OCI-LY1 (cell line): ENCODE measurements at regions not wholly inside any gene's neighbourhood (a gene's known extent, or its start where the extent isn't known, plus 50 kb on each side); places are given as distances from the start of the nearest gene placed in this dataset.

ENCODE experiments used
- H2AFZ ChIP-seq: fragments of 200-600 bp; sonication (generic), shearing (Covaris generic); 2 replicates; pipeline ENCODE4 v1.6.0; 2014; ENCODE audit warnings: antibody characterized with exemption, mild to moderate bottlenecking, low read length
- H3F3A ChIP-seq: fragments of 200-600 bp; sonication (generic), shearing (Covaris generic); 2 replicates; pipeline ENCODE4 v1.6.0; 2014; ENCODE audit warnings: mild to moderate bottlenecking, antibody characterized with exemption, low read length, moderate library complexity; ENCODE audit not compliant: insufficient read depth
- H3K27ac ChIP-seq: fragments of 200-600 bp; sonication (generic); 2 replicates; pipeline ENCODE4 v1.5.1; 2014; ENCODE audit warnings: low read length, mixed run types, mild to moderate bottlenecking, low read depth; ENCODE audit not compliant: poor library complexity, severe bottlenecking
- H3K27me3 ChIP-seq: fragments of 200-600 bp; sonication (generic); 2 replicates; pipeline ENCODE4 v1.6.0; 2014; ENCODE audit warnings: antibody characterized with exemption, mild to moderate bottlenecking, low read length, moderate library complexity; ENCODE audit not compliant: insufficient read depth
- H3K36me3 ChIP-seq: fragments of 200-600 bp; sonication (generic); 2 replicates; pipeline ENCODE4 v1.6.1; 2014; ENCODE audit warnings: mild to moderate bottlenecking, antibody characterized with exemption, low read length, moderate library complexity, mixed read lengths; ENCODE audit not compliant: insufficient read depth
- H3K4me1 ChIP-seq: fragments of 200-600 bp; sonication (generic); 2 replicates; pipeline ENCODE4 v1.5.1; 2014; ENCODE audit warnings: mild to moderate bottlenecking, low read length, moderate library complexity; ENCODE audit not compliant: insufficient read depth, severe bottlenecking
- H3K4me2 ChIP-seq: fragments of 200-600 bp; sonication (generic), shearing (Covaris generic); 2 replicates; pipeline ENCODE4 v1.6.1; 2014; ENCODE audit warnings: low read length
- H3K4me3 ChIP-seq: fragments of 200-600 bp; sonication (generic); 2 replicates; pipeline ENCODE4 v1.5.1; 2014; ENCODE audit warnings: low read length, low read depth, mild to moderate bottlenecking, mixed read lengths; ENCODE audit not compliant: poor library complexity, severe bottlenecking
- H3K79me2 ChIP-seq: fragments of 200-600 bp; shearing (Covaris generic); 2 replicates; pipeline ENCODE4 v1.6.1; 2016; ENCODE audit warnings: mixed run types, low read length, mixed read lengths; ENCODE audit not compliant: insufficient read depth
- H3K9ac ChIP-seq: fragments of 200-600 bp; sonication (generic), shearing (Covaris generic); 2 replicates; pipeline ENCODE4 v1.6.1; 2014; ENCODE audit warnings: mild to moderate bottlenecking, low read length, mixed read lengths
- H3K9me2 ChIP-seq: fragments of 200-600 bp; sonication (generic), shearing (Covaris generic); 2 replicates; pipeline ENCODE4 v1.6.1; 2014; ENCODE audit warnings: low read depth, mild to moderate bottlenecking, low read length, mixed read lengths
- H3K9me3 ChIP-seq: fragments of 200-600 bp; shearing (Covaris generic); 2 replicates; pipeline ENCODE4 v1.6.1; 2014; ENCODE audit warnings: low read length, mixed read lengths
- H4K20me1 ChIP-seq: fragments of 200-600 bp; sonication (generic), shearing (Covaris generic); 2 replicates; pipeline ENCODE4 v1.6.0; 2016; ENCODE audit warnings: mild to moderate bottlenecking, low read length; ENCODE audit not compliant: insufficient read depth
- EZH2 ChIP-seq: fragments of 200-600 bp; sonication (generic), shearing (Covaris generic); IDR thresholded peaks from 2 replicates; pipeline ENCODE4 v1.8.0; 2017; ENCODE audit warnings: borderline replicate concordance, mixed run types, mild to moderate bottlenecking, antibody characterized with exemption, low read length, moderate library complexity, mixed read lengths
- TF ChIP-seq, protein P1 (sequence below): fragments of 200-600 bp; sonication (generic), shearing (Covaris generic); IDR thresholded peaks from 2 replicates; pipeline ENCODE4 v1.5.1; 2017; ENCODE audit warnings: mild to moderate bottlenecking, antibody characterized with exemption, low read length, moderate library complexity, mixed read lengths

DNA sequence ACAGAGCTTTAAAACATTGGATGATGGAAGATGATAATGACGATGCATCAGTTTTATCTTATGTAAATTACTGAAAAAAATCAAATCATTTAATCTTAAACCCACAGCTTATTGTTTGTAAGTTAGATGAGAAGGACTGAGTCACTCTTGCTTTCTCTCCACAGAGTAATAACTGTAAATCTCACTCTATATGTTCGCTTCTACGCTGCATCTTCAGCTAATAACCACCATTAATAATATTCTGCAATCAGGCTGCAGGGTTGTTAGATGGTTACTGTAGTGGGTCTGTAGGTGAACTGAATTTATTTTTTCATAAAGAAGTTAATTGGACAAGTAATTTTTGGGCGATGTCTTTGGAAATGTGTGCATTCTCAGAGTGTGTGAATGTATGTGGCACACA lies 260.0 kb downstream of the FAT3 start:
- no peaks in the 10 kb centered on the region for H3F3A ChIP-seq
- H2AFZ ChIP-seq = no peak overlapping the region
- no peaks in the 10 kb centered on the region for H3K36me3 ChIP-seq
- H3K4me2 ChIP-seq = no peak overlapping the region
- no peaks in the 10 kb centered on the region for H3K9me3 ChIP-seq
- no peaks in the 10 kb centered on the region for H3K9me2 ChIP-seq
- no peak for TF ChIP-seq EZH2
- TF ChIP-seq, protein P1, sequence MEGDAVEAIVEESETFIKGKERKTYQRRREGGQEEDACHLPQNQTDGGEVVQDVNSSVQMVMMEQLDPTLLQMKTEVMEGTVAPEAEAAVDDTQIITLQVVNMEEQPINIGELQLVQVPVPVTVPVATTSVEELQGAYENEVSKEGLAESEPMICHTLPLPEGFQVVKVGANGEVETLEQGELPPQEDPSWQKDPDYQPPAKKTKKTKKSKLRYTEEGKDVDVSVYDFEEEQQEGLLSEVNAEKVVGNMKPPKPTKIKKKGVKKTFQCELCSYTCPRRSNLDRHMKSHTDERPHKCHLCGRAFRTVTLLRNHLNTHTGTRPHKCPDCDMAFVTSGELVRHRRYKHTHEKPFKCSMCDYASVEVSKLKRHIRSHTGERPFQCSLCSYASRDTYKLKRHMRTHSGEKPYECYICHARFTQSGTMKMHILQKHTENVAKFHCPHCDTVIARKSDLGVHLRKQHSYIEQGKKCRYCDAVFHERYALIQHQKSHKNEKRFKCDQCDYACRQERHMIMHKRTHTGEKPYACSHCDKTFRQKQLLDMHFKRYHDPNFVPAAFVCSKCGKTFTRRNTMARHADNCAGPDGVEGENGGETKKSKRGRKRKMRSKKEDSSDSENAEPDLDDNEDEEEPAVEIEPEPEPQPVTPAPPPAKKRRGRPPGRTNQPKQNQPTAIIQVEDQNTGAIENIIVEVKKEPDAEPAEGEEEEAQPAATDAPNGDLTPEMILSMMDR = no peak
- no peaks in the 10 kb centered on the region for H3K27me3 ChIP-seq
- H4K20me1 ChIP-seq = no peaks in the 10 kb centered on the region
- no peaks in the 10 kb centered on the region for H3K4me1 ChIP-seq
- H3K4me3 ChIP-seq = no peak overlapping the region
- no peak overlapping the region for H3K9ac ChIP-seq
- H3K27ac ChIP-seq = no peak overlapping the region
- H3K79me2 ChIP-seq = no peaks in the 10 kb centered on the region

DNA sequence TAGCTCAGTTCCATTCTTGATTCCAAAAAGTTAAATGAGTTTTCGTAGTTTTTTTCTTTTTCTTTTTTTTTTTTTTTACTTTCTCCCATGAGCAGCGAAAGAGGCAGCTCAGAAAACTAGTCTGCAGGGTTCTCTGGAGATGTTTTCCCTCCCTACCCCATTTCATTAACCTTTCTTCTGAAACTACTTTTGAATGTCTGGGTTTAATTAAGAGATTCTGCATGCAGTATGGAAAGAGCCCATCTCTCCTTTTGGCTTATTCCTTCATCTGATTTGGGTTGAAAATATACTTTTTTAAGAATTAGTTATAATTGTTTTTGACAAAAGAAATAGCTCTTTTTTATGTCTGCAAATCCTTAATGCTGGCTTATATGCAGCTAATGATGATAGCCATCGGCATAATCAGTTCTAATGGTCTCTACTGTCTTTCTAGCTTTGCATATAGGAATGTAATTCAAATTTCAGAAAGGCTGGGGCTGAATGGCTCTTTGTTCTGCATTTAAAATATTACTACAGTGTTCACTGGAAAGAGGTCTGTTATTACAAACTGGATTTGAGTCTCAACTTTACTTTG lies 265.3 kb downstream of the FAT3 start:
- no peak for TF ChIP-seq EZH2
- TF ChIP-seq, protein P1 = no peak
- Histone ChIP-seq H3K4me2 (no peak overlapping the region), H3K9me3 (no peaks in the 10 kb centered on the region), H3K27me3 (no peaks in the 10 kb centered on the region), H3K27ac (no peak overlapping the region), H4K20me1 (no peaks in the 10 kb centered on the region), H3K36me3 (no peaks in the 10 kb centered on the region), H3K4me3 (no peak overlapping the region), H2AFZ (no peak overlapping the region), H3K79me2 (no peaks in the 10 kb centered on the region), H3K9me2 (no peaks in the 10 kb centered on the region), H3K4me1 (no peaks in the 10 kb centered on the region), H3F3A (no peaks in the 10 kb centered on the region), H3K9ac (no peak overlapping the region)

DNA sequence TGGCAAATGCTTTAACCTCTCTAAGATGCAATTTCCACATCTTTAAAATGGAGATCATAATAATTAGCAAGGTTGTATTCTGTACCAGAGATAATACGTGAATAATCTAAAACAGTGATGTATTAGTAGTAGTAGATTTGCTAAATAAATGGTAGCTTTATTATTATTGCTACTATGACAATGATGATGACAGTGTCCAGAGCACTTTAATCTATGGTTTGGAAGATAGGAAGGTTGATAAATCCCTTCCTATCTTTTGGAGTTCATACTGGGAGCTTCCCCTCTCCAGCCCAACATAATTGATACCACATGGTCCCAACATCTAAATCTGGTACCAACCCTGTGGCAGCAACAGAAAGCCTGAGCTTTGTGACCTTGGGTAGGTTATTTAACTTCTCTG lies 267.8 kb downstream of the FAT3 start:
- TF ChIP-seq, protein P1 = no peak
- TF ChIP-seq EZH2 = no peak
- Histone ChIP-seq H3K27me3 (no peaks in the 10 kb centered on the region), H4K20me1 (no peaks in the 10 kb centered on the region), H3K4me2 (no peak overlapping the region), H3K9me3 (no peaks in the 10 kb centered on the region), H3K27ac (no peak overlapping the region), H3K79me2 (no peaks in the 10 kb centered on the region), H3K36me3 (no peaks in the 10 kb centered on the region), H3K9me2 (no peaks in the 10 kb centered on the region), H3K9ac (no peak overlapping the region), H3K4me1 (no peaks in the 10 kb centered on the region), H2AFZ (no peak overlapping the region), H3F3A (no peaks in the 10 kb centered on the region), H3K4me3 (no peak overlapping the region)
